Neural progenitor cell (in vitro differentiated cells): ENCODE measurements at regions not wholly inside any gene's neighbourhood (a gene's known extent, or its start where the extent isn't known, plus 50 kb on each side); places are given as distances from the start of the nearest gene placed in this dataset.

Source experiments
- DNase-seq: peaks from one replicate; pipeline ENCODE4 v3.0.0-alpha.2; 2016; ENCODE audit warnings: low spot score
- H2AFZ ChIP-seq: fragments of 200-600 bp; sonication (generic); replicated peaks from 2 replicates; pipeline ENCODE4 v1.6.1; 2016; ENCODE audit warnings: antibody characterized with exemption
- H3F3A ChIP-seq: fragments of 200-600 bp; sonication (generic); 2 replicates; pipeline ENCODE4 v1.6.1; 2016; ENCODE audit warnings: antibody characterized with exemption, low read depth
- H3K27ac ChIP-seq: fragments of 200-600 bp; sonication (generic); 2 replicates; pipeline ENCODE4 v1.5.1; 2016; ENCODE audit warnings: mild to moderate bottlenecking
- H3K27me3 ChIP-seq: fragments of 200-600 bp; sonication (generic); 2 replicates; pipeline ENCODE4 v1.6.1; 2016; ENCODE audit warnings: mild to moderate bottlenecking, moderate library complexity
- H3K36me3 ChIP-seq: fragments of 200-600 bp; sonication (generic); 2 replicates; pipeline ENCODE4 v1.5.1; 2016
- H3K4me1 ChIP-seq: fragments of 200-600 bp; sonication (generic); 2 replicates; pipeline ENCODE4 v1.6.1; 2016; ENCODE audit warnings: mixed run types
- H3K4me2 ChIP-seq: fragments of 200-600 bp; sonication (generic); 2 replicates; pipeline ENCODE4 v1.6.1; 2016
- H3K4me3 ChIP-seq: fragments of 200-600 bp; sonication (generic); 2 replicates; pipeline ENCODE4 v1.5.1; 2016
- H3K79me2 ChIP-seq: fragments of 200-600 bp; sonication (generic); 2 replicates; pipeline ENCODE4 v1.6.1; 2016; ENCODE audit warnings: low read depth
- H3K9ac ChIP-seq: fragments of 200-600 bp; sonication (generic); 2 replicates; pipeline ENCODE4 v1.6.1; 2016
- H3K9me3 ChIP-seq: fragments of 200-600 bp; sonication (generic); 2 replicates; pipeline ENCODE4 v1.5.1; 2016; ENCODE audit warnings: low read depth
- H4K20me1 ChIP-seq: fragments of 200-600 bp; sonication (generic); 2 replicates; pipeline ENCODE4 v1.6.1; 2016; ENCODE audit warnings: low read depth
- H3K27ac Mint-ChIP-seq: 3 replicates; pipeline ENCODE4 v1.8.0; 2021; ENCODE audit warnings: mixed read lengths
- H3K27me3 Mint-ChIP-seq: 2 replicates; pipeline ENCODE4 v1.8.0; 2022; ENCODE audit warnings: low read depth, mild to moderate bottlenecking, inconsistent platforms, moderate library complexity, mixed read lengths; ENCODE audit not compliant: insufficient read depth
- H3K36me3 Mint-ChIP-seq: 3 replicates; pipeline ENCODE4 v1.8.0; 2021; ENCODE audit warnings: mixed read lengths
- H3K4me1 Mint-ChIP-seq: 3 replicates; pipeline ENCODE4 v1.8.0; 2021; ENCODE audit warnings: mixed read lengths
- H3K4me3 Mint-ChIP-seq: 3 replicates; pipeline ENCODE4 v1.8.0; 2021; ENCODE audit warnings: mild to moderate bottlenecking, moderate library complexity, mixed read lengths
- H3K9me3 Mint-ChIP-seq: 3 replicates; pipeline ENCODE4 v1.8.0; 2020; ENCODE audit warnings: mixed read lengths
- CTCF ChIP-seq: fragments of 200-600 bp; sonication (generic); IDR thresholded peaks from 2 replicates; pipeline ENCODE4 v1.5.1; 2017; ENCODE audit warnings: antibody characterized with exemption, mild to moderate bottlenecking
- EZH2 ChIP-seq: fragments of 200-600 bp; sonication (generic); IDR thresholded peaks from 2 replicates; pipeline ENCODE4 v1.6.1; 2017; ENCODE audit warnings: antibody characterized with exemption, mild to moderate bottlenecking, moderate library complexity
- EZH2phosphoT487 ChIP-seq: fragments of 200-600 bp; sonication (generic); IDR thresholded peaks from 2 replicates; pipeline ENCODE4 v1.6.1; 2017; ENCODE audit warnings: antibody characterized with exemption

- H3K4me3 ChIP-seq = no peak overlapping the region
- no peaks in the 10 kb centered on the region for H3K9me3 Mint-ChIP-seq
- H3K36me3 Mint-ChIP-seq = no peaks in the 10 kb centered on the region
- no peak overlapping the region for H2AFZ ChIP-seq
- no peaks in the 10 kb centered on the region for H3K4me1 Mint-ChIP-seq
- H3K4me3 Mint-ChIP-seq = no peak overlapping the region
- H3K4me1 ChIP-seq = no peaks in the 10 kb centered on the region
- H3K27ac Mint-ChIP-seq = no peak overlapping the region
- no peaks in the 10 kb centered on the region for H4K20me1 ChIP-seq
- no peaks in the 10 kb centered on the region for H3K36me3 ChIP-seq
- no peak for TF ChIP-seq CTCF
- TF ChIP-seq EZH2phosphoT487 = no peak
- no peak for TF ChIP-seq EZH2
- no peaks in the 10 kb centered on the region for H3K9me3 ChIP-seq
- no peaks in the 10 kb centered on the region for H3K27me3 ChIP-seq
- no peak overlapping the region for H3K4me2 ChIP-seq
- H3K27ac ChIP-seq = no peak overlapping the region
- H3K79me2 ChIP-seq = no peaks in the 10 kb centered on the region
- DNase-seq = no peak
- H3F3A ChIP-seq = no peaks in the 10 kb centered on the region
- no peak overlapping the region for H3K9ac ChIP-seq
- H3K27me3 Mint-ChIP-seq = no peaks in the 10 kb centered on the region
Observed at GRCh38 chr10:106134326-106135000, 1030.0 kb downstream of the SORCS1 start.

- H3K9me3 Mint-ChIP-seq = no peaks in the 10 kb centered on the region
- H3K27me3 ChIP-seq = no peaks in the 10 kb centered on the region
Observed at GRCh38 chr10:106133451-106133850, 1031.1 kb downstream of the SORCS1 start.

GRCh38 chr10:106132956-106133355, 1031.5 kb downstream of the SORCS1 start:
- Histone ChIP-seq H3K36me3 (no peaks in the 10 kb centered on the region), H3K4me3 (no peak overlapping the region), H3K27ac (no peak overlapping the region), H2AFZ (no peak overlapping the region), H3K4me2 (no peak overlapping the region), H4K20me1 (no peaks in the 10 kb centered on the region), H3K9me3 (no peaks in the 10 kb centered on the region), H3K27me3 (no peaks in the 10 kb centered on the region), H3K9ac (no peak overlapping the region), H3K79me2 (no peaks in the 10 kb centered on the region), H3K4me1 (no peaks in the 10 kb centered on the region), H3F3A (no peaks in the 10 kb centered on the region)
- H3K27ac Mint-ChIP-seq = no peak overlapping the region
- H3K9me3 Mint-ChIP-seq = no peaks in the 10 kb centered on the region
- H3K36me3 Mint-ChIP-seq = no peaks in the 10 kb centered on the region
- no peak for DNase-seq
- H3K4me3 Mint-ChIP-seq = no peak overlapping the region
- no peaks in the 10 kb centered on the region for H3K27me3 Mint-ChIP-seq
- no peak for TF ChIP-seq CTCF
- no peak for TF ChIP-seq EZH2phosphoT487
- TF ChIP-seq EZH2 = no peak
- H3K4me1 Mint-ChIP-seq = no peaks in the 10 kb centered on the region

More at GRCh38 chr10:106133451-106133850, 1031.1 kb downstream of the SORCS1 start:
- H3K4me1 ChIP-seq = no peaks in the 10 kb centered on the region
- DNase-seq = no peak
- Mint-ChIP-seq H3K36me3 (no peaks in the 10 kb centered on the region), H3K4me3 (no peak overlapping the region), H3K4me1 (no peaks in the 10 kb centered on the region), H3K27ac (no peak overlapping the region), H3K27me3 (no peaks in the 10 kb centered on the region)
- H3K9me3 ChIP-seq = no peaks in the 10 kb centered on the region
- no peak overlapping the region for H3K4me3 ChIP-seq
- no peak overlapping the region for H3K4me2 ChIP-seq
- H3K27ac ChIP-seq = no peak overlapping the region
- H3K36me3 ChIP-seq = no peaks in the 10 kb centered on the region
- H3F3A ChIP-seq = no peaks in the 10 kb centered on the region
- no peak for TF ChIP-seq EZH2
- no peak for TF ChIP-seq CTCF
- no peak for TF ChIP-seq EZH2phosphoT487
- no peaks in the 10 kb centered on the region for H3K79me2 ChIP-seq
- H4K20me1 ChIP-seq = no peaks in the 10 kb centered on the region
- no peak overlapping the region for H2AFZ ChIP-seq
- H3K9ac ChIP-seq = no peak overlapping the region
